GM12878 (cell line): ENCODE measurements at regions not wholly inside any gene's neighbourhood (a gene's known extent, or its start where the extent isn't known, plus 50 kb on each side); places are given as distances from the start of the nearest gene placed in this dataset.

Experiments
- ATAC-seq: fragments of 200-7000 bp; cut with Tn5 transposase; 3 replicates; pipeline ENCODE4 v1.9.1; 2020; ENCODE audit warnings: mild to moderate bottlenecking, moderate library complexity
- BruUV-seq: library from RNA; stranded (reverse); fragments of 400-500 nt; replicated peaks from 2 replicates; lab custom pipeline; 2021; lab: Mats Ljungman, UMichigan
- CTCF ChIA-PET: fragments of 300-600 bp; sonication (Branson Sonifier 250); formaldehyde crosslinking; extraction: SDS; loops from one replicate; lab custom pipeline; 2021; ENCODE audit warnings: inconsistent platforms; lab: Yijun Ruan, JAX
- POLR2A ChIA-PET: fragments of 350-600 bp; formaldehyde crosslinking; extraction: SDS; loops from one replicate; lab custom pipeline; 2021; ENCODE audit warnings: inconsistent platforms; lab: Charles Lee
- RAD21 ChIA-PET: fragments of 300-600 bp; sonication (Branson Sonifier 250); formaldehyde crosslinking; loops from one replicate; lab custom pipeline; 2023; ENCODE audit warnings: antibody characterized with exemption; ENCODE audit not compliant: unreplicated experiment; lab: Charles Lee
- SMC1A ChIA-PET: fragments of 300-600 bp; sonication (Branson Sonifier 250); formaldehyde crosslinking; loops from one replicate; lab custom pipeline; 2023; ENCODE audit not compliant: unreplicated experiment, uncharacterized antibody; lab: Charles Lee
- DNase-seq: peaks from one replicate; pipeline ENCODE4 v3.0.0-alpha.2; 2011; ENCODE audit warnings: low read depth, low spot score
- FAIRE-seq: peaks from 3 replicates; lab custom pipeline; 2011; peaks lifted over from hg19 to GRCh38; lab: Jason Lieb, UNC
- H2AFZ ChIP-seq: 2 replicates; pipeline ENCODE4 v1.6.0; 2011; ENCODE audit warnings: low read depth, low read length, control low read depth; ENCODE audit not compliant: control insufficient read depth
- H3K27ac ChIP-seq: 2 replicates; pipeline ENCODE4 v1.5.1; 2011; ENCODE audit warnings: control low read depth; ENCODE audit not compliant: control insufficient read depth, insufficient read depth
- H3K27me3 ChIP-seq, 2 experiments: replicated peaks in 1 of 2; 2 replicates each; pipeline versions ENCODE4 v1.6.0 to v1.6.1; 2011; ENCODE audit warnings: low read length in 1 of 2; ENCODE audit not compliant: control insufficient read depth in 2 of 2, insufficient read depth in 2 of 2
- H3K36me3 ChIP-seq, 2 experiments: 2 replicates each; pipeline ENCODE4 v1.5.1; 2011; ENCODE audit warnings: low read length in 1 of 2; ENCODE audit not compliant: control insufficient read depth in 2 of 2, insufficient read depth in 2 of 2
- H3K4me1 ChIP-seq: 2 replicates; pipeline ENCODE4 v1.6.1; 2011; ENCODE audit warnings: mild to moderate bottlenecking, low read length, moderate library complexity, mixed read lengths; ENCODE audit not compliant: control insufficient read depth, insufficient read depth
- H3K4me2 ChIP-seq: 2 replicates; pipeline ENCODE4 v1.6.0; 2011; ENCODE audit warnings: control low read depth; ENCODE audit not compliant: control insufficient read depth, insufficient read depth
- H3K4me3 ChIP-seq: fragments of 200-600 bp; sonication (generic); 2 replicates; pipeline ENCODE4 v1.5.1; 2016
- H3K79me2 ChIP-seq: 2 replicates; pipeline ENCODE4 v1.6.0; 2011; ENCODE audit warnings: low read length; ENCODE audit not compliant: control insufficient read depth, insufficient read depth
- H3K9ac ChIP-seq: 2 replicates; pipeline ENCODE4 v1.8.0; 2011; ENCODE audit warnings: low read length, control low read depth, mixed read lengths; ENCODE audit not compliant: control insufficient read depth, insufficient read depth
- H3K9me3 ChIP-seq: replicated peaks from 3 replicates; pipeline ENCODE4 v1.5.1; 2011; ENCODE audit warnings: mild to moderate bottlenecking, low read length; ENCODE audit not compliant: control insufficient read depth, insufficient read depth
- H4K20me1 ChIP-seq: 2 replicates; pipeline ENCODE4 v1.6.0; 2011; ENCODE audit not compliant: control insufficient read depth, insufficient read depth
- ASH2L ChIP-seq: fragments of 300-600, 200-600 bp; sonication (generic); IDR thresholded peaks from 2 replicates; pipeline ENCODE4 v1.6.1; 2017; ENCODE audit warnings: low read depth, mild to moderate bottlenecking, borderline replicate concordance
- CBX3 ChIP-seq: fragments of 200-600 bp; sonication (generic); IDR thresholded peaks from 2 replicates; pipeline ENCODE4 v1.6.1; 2016; ENCODE audit warnings: low read depth, borderline replicate concordance
- EZH2 ChIP-seq: IDR thresholded peaks from 2 replicates; pipeline ENCODE4 v1.6.1; 2012; ENCODE audit warnings: low read depth, mild to moderate bottlenecking, control low read depth, inconsistent platforms, low read length, borderline replicate concordance; ENCODE audit not compliant: control insufficient read depth
- GABPA ChIP-seq: IDR thresholded peaks from 2 replicates; pipeline ENCODE4 v1.6.1; 2014; ENCODE audit warnings: antibody characterized with exemption, low read depth, mild to moderate bottlenecking, inconsistent platforms
- HDAC6 ChIP-seq: fragments of 200-600 bp; sonication (generic); IDR thresholded peaks from one replicate; pipeline ENCODE4 v1.8.0; 2017; ENCODE audit warnings: antibody characterized with exemption; ENCODE audit not compliant: unreplicated experiment
- LARP7 ChIP-seq: fragments of 450-650 bp; IDR thresholded peaks from 2 replicates; pipeline ENCODE4 v1.6.1; 2017; ENCODE audit warnings: mild to moderate bottlenecking
- MYC ChIP-seq: IDR thresholded peaks from 2 replicates; pipeline ENCODE4 v1.6.1; 2011; ENCODE audit warnings: mild to moderate bottlenecking, low read length, moderate library complexity, inconsistent platforms; ENCODE audit not compliant: insufficient read depth, insufficient replicate concordance, insufficient read length, severe bottlenecking
- NFYA ChIP-seq: IDR thresholded peaks from 2 replicates; pipeline ENCODE4 v1.6.1; 2011; ENCODE audit warnings: low read depth, mild to moderate bottlenecking, low read length, improper control_type of control experiment, borderline replicate concordance
- NR2C1 ChIP-seq: fragments of 450-650 bp; IDR thresholded peaks from 2 replicates; pipeline ENCODE4 v1.6.1; 2017; ENCODE audit warnings: antibody characterized with exemption, mild to moderate bottlenecking, moderate library complexity
- RAD21 ChIP-seq: IDR thresholded peaks from 2 replicates; pipeline ENCODE4 v1.6.1; 2011; ENCODE audit warnings: mild to moderate bottlenecking, low read depth, low read length, moderate library complexity; ENCODE audit not compliant: insufficient read depth
- RUNX3 ChIP-seq: IDR thresholded peaks from 2 replicates; pipeline ENCODE4 v1.6.1; 2012; ENCODE audit warnings: low read length, inconsistent platforms
- SREBF1 ChIP-seq: IDR thresholded peaks from 2 replicates; pipeline ENCODE4 v1.6.1; 2012; ENCODE audit warnings: mild to moderate bottlenecking, low read length
- SRF ChIP-seq, 2 experiments: IDR thresholded peaks; 2 replicates each; pipeline ENCODE4 v1.6.1; 2011; ENCODE audit warnings: low read depth in 2 of 2, low read length in 2 of 2, mild to moderate bottlenecking in 1 of 2, moderate library complexity in 1 of 2
- TBL1XR1 ChIP-seq: IDR thresholded peaks from 2 replicates; pipeline ENCODE4 v1.6.1; 2012; ENCODE audit warnings: low read depth, low read length, improper control_type of control experiment
- USF2 ChIP-seq: IDR thresholded peaks from 2 replicates; pipeline ENCODE4 v1.6.1; 2011; ENCODE audit warnings: low read depth, low read length, improper control_type of control experiment, borderline replicate concordance
- ZBTB11 ChIP-seq: fragments of 450-650 bp; formaldehyde crosslinking; IDR thresholded peaks from 2 replicates; pipeline ENCODE4 v1.5.0; 2022; ENCODE audit warnings: mild to moderate bottlenecking, missing genetic modification characterization
- WGBS: methylation state at CpG from one replicate; pipeline ENCODE4 v1.1.6; 2016; ENCODE audit warnings: low lambda C conversion rate; ENCODE audit not compliant: insufficient replicate concordance, insufficient coverage; ENCODE audit errors: missing lambda C conversion rate; 5-methylcytosine and 5-hydroxymethylcytosine counted together
- in situ Hi-C: fragments of 300-500 bp; cut with MboI; formaldehyde crosslinking; loops from 9 replicates; pipeline ENCODE4 v1.14.3; 2018; ENCODE audit warnings: mixed read lengths
- intact Hi-C: fragments of 100-400 bp; cut with micrococcal nuclease; formaldehyde crosslinking; loops from one replicate; pipeline ENCODE4 v1.14.2; 2022; ENCODE audit not compliant: unreplicated experiment
- TF ChIP-seq, protein P1 (sequence below): fragments of 450-650 bp; IDR thresholded peaks from 2 replicates; pipeline ENCODE4 v1.6.1; 2017; ENCODE audit warnings: mild to moderate bottlenecking, low read depth, inconsistent platforms; ENCODE audit not compliant: poor library complexity, severe bottlenecking

DNA sequence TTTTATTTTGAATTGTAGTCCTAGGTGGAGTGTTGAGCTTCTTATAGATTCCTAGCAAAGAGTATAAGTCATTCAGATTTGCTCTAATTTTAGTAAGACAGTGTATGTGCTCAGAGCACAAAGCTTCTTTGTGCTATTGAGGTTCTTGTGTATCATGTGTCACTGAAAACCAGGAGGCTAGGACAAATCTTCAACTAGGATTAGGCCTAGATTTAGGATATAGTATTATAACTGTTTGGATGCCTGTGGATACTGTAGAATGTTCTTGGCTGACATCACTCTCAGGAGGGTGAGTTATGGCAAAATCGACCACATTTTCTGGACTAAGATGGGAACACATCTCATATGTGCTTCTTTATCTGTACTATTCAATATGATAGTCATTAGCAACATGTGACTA, 86.5 kb downstream of the DHRS2 start:
- Histone ChIP-seq H3K36me3 (no peaks in the 10 kb centered on the region), H3K9ac (no peak overlapping the region), H3K4me1 (no peaks in the 10 kb centered on the region), H3K79me2 (no peaks in the 10 kb centered on the region), H3K4me3 (no peak overlapping the region), H4K20me1 (no peaks in the 10 kb centered on the region), H3K27ac (no peak overlapping the region), H2AFZ (no peak overlapping the region), H3K27me3 (peaks cover 0 to 3% of the 10 kb centered on the region in 2 experiments; a peak in 1 of 4 replicates), H3K9me3 (no peaks in the 10 kb centered on the region), H3K4me2 (no peak overlapping the region)
- WGBS = 0% methylated on average over 1 of the region's 1 CpG
- TF ChIP-seq SRF (IDR thresholded peaks at IDR 0.05; ENCODE audit: low read depth in 2 of 2, low read length in 2 of 2) (no peak), MYC (no peak), USF2 (no peak), CBX3 (no peak), LARP7 (no peak), RUNX3 (no peak), HDAC6 (no peak), GABPA (no peak), RAD21 (no peak), ZBTB11 (CRISPR knock-in tag) (no peak), NFYA (no peak), SREBF1 (no peak), TBL1XR1 (no peak), NR2C1 (no peak), EZH2 (no peak), ASH2L (no peak)
- TF ChIP-seq, protein P1, sequence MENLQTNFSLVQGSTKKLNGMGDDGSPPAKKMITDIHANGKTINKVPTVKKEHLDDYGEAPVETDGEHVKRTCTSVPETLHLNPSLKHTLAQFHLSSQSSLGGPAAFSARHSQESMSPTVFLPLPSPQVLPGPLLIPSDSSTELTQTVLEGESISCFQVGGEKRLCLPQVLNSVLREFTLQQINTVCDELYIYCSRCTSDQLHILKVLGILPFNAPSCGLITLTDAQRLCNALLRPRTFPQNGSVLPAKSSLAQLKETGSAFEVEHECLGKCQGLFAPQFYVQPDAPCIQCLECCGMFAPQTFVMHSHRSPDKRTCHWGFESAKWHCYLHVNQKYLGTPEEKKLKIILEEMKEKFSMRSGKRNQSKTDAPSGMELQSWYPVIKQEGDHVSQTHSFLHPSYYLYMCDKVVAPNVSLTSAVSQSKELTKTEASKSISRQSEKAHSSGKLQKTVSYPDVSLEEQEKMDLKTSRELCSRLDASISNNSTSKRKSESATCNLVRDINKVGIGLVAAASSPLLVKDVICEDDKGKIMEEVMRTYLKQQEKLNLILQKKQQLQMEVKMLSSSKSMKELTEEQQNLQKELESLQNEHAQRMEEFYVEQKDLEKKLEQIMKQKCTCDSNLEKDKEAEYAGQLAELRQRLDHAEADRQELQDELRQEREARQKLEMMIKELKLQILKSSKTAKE = no peak
- FAIRE-seq (no peak), ATAC-seq (no peak), DNase-seq (no peak)
- in situ Hi-C loops = loop anchor here (10.0 kb wide), 1 partner anchor 192 kb away; no protein-coding TSS in a partner anchor
- POLR2A ChIA-PET = no interaction called here
- BruUV-seq = no TSS peak
- intact Hi-C loops = no loop called here
- SMC1A ChIA-PET = no interaction called here
- CTCF ChIA-PET = no interaction called here
- RAD21 ChIA-PET = no interaction called here
